Thoracic aorta (tissue), 2 donors: ENCODE measurements at regions not wholly inside any gene's neighbourhood (a gene's known extent, or its start where the extent isn't known, plus 50 kb on each side); places are given as distances from the start of the nearest gene placed in this dataset.

Source experiments
- ATAC-seq: fragments of 150-250 bp; one replicate; pipeline ENCODE4 v1.8.0; 2017; ENCODE audit warnings: low read depth; ENCODE audit not compliant: insufficient number of reproducible peaks, low FRiP score
- DNase-seq: peaks from one replicate; pipeline ENCODE4 v3.0.0-alpha.2; 2020; ENCODE audit warnings: low spot score
- H3K27ac ChIP-seq, 2 donors: fragments of 200-600 bp; sonication (generic); 1 replicate in 1 of 2; 2 replicates in 1 of 2; pipeline ENCODE4 v1.5.1; 2016; ENCODE audit warnings: mild to moderate bottlenecking in 2 of 2, moderate library complexity in 2 of 2
- H3K27me3 ChIP-seq: fragments of 200-600 bp; sonication (generic); replicated peaks from 2 replicates; pipeline ENCODE4 v1.6.0; 2016; ENCODE audit warnings: mild to moderate bottlenecking; ENCODE audit not compliant: insufficient read depth
- H3K36me3 ChIP-seq: fragments of 200-600 bp; sonication (generic); one replicate; pipeline ENCODE4 v1.5.1; 2016
- H3K4me1 ChIP-seq, 2 donors: fragments of 200-600 bp; sonication (generic); 1 replicate in 1 of 2; 2 replicates in 1 of 2; pipeline versions ENCODE4 v1.5.1 to v1.6.0; 2016; ENCODE audit warnings: low read depth in 2 of 2, mild to moderate bottlenecking in 1 of 2; ENCODE audit not compliant: control insufficient read depth in 1 of 2
- H3K4me3 ChIP-seq: fragments of 200-600 bp; sonication (generic); 2 replicates; pipeline ENCODE4 v1.5.1; 2016; ENCODE audit warnings: mild to moderate bottlenecking
- H3K9me3 ChIP-seq: fragments of 200-600 bp; sonication (generic); 2 replicates; pipeline ENCODE4 v1.5.1; 2016
- CTCF ChIP-seq: fragments of 200-600 bp; sonication (generic); IDR thresholded peaks from one replicate; pipeline ENCODE4 v1.5.1; 2019; ENCODE audit warnings: antibody characterized with exemption

- TF ChIP-seq CTCF: no peak
Observed at GRCh38 chr4:27316176-27316575, 455.5 kb downstream of the STIM2 start.

GRCh38 chr4:27318740-27319139, 458.1 kb downstream of the STIM2 start:
- TF ChIP-seq CTCF: peak; percentile 55
- Histone ChIP-seq H3K4me1 (peaks cover 4 to 13% of the 10 kb centered on the region in 2 donors), H3K27ac (no peak overlapping the region), H3K36me3 (no peaks in the 10 kb centered on the region), H3K9me3 (no peaks in the 10 kb centered on the region), H3K27me3 (no peaks in the 10 kb centered on the region), H3K4me3 (no peak overlapping the region)
- no peak for DNase-seq
- peak; percentile 45 for ATAC-seq

More at GRCh38 chr4:27316176-27316575, 455.5 kb downstream of the STIM2 start:
- Histone ChIP-seq H3K9me3 (no peaks in the 10 kb centered on the region), H3K27me3 (no peaks in the 10 kb centered on the region), H3K27ac (no peak overlapping the region), H3K36me3 (no peaks in the 10 kb centered on the region), H3K4me3 (no peak overlapping the region), H3K4me1 (peaks cover 4 to 13% of the 10 kb centered on the region in 2 donors)
- DNase-seq (no peak), ATAC-seq (no peak)

GRCh38 chr4:27326991-27327390, 466.4 kb downstream of the STIM2 start:
- ATAC-seq: no peak

GRCh38 chr4:27327421-27328181, 467.0 kb downstream of the STIM2 start:
- TF ChIP-seq CTCF: no peak
- Histone ChIP-seq H3K4me3 (no peak overlapping the region), H3K9me3 (no peaks in the 10 kb centered on the region), H3K4me1 (no peaks in the 10 kb centered on the region), H3K27me3 (no peaks in the 10 kb centered on the region), H3K27ac (no peak overlapping the region), H3K36me3 (no peaks in the 10 kb centered on the region)
- DNase-seq (no peak), ATAC-seq (no peak)

More at GRCh38 chr4:27326991-27327390, 466.4 kb downstream of the STIM2 start:
- H3K36me3 ChIP-seq: no peaks in the 10 kb centered on the region
- no peaks in the 10 kb centered on the region for H3K4me1 ChIP-seq
- H3K27ac ChIP-seq: no peak overlapping the region
- H3K4me3 ChIP-seq: no peak overlapping the region
- TF ChIP-seq CTCF: no peak
- H3K9me3 ChIP-seq: no peaks in the 10 kb centered on the region
- no peaks in the 10 kb centered on the region for H3K27me3 ChIP-seq
- DNase-seq: no peak

GRCh38 chr4:27338530-27338929, 477.9 kb downstream of the STIM2 start:
- no peaks in the 10 kb centered on the region for H3K27me3 ChIP-seq
- DNase-seq (no peak), ATAC-seq (no peak)
- no peaks in the 10 kb centered on the region for H3K36me3 ChIP-seq
- no peak overlapping the region for H3K27ac ChIP-seq
- H3K4me1 ChIP-seq: no peaks in the 10 kb centered on the region
- TF ChIP-seq CTCF: no peak
- no peak overlapping the region for H3K4me3 ChIP-seq
- no peaks in the 10 kb centered on the region for H3K9me3 ChIP-seq
